CD14-positive monocyte (primary cell): ENCODE measurements at regions not wholly inside any gene's neighbourhood (a gene's known extent, or its start where the extent isn't known, plus 50 kb on each side); places are given as distances from the start of the nearest gene placed in this dataset.

Experiments used
- DNase-seq, 3 donors: peaks; one replicate each; pipeline ENCODE4 v3.0.0-alpha.2; 2011 to 2022
- H2AFZ ChIP-seq: 2 replicates; pipeline ENCODE4 v1.6.0; 2012; ENCODE audit warnings: mild to moderate bottlenecking, low read depth, low read length, inconsistent platforms; ENCODE audit not compliant: insufficient read depth, poor library complexity, severe bottlenecking
- H3K27ac ChIP-seq, 2 donors: 1 replicate in 1 of 2; 2 replicates in 1 of 2; pipeline ENCODE4 v1.5.1; 2012 to 2013; ENCODE audit warnings: low read length in 2 of 2, control low read depth in 1 of 2, inconsistent platforms in 1 of 2, low read depth in 1 of 2, mild to moderate bottlenecking in 1 of 2
- H3K27me3 ChIP-seq, 2 donors: one replicate each; pipeline versions ENCODE4 v1.6.0 to v1.6.1; 2011 to 2013; ENCODE audit warnings: low read length in 2 of 2; ENCODE audit not compliant: control insufficient read depth in 2 of 2, insufficient read depth in 2 of 2
- H3K36me3 ChIP-seq, 2 donors: replicated peaks in 1 of 2; 1 replicate in 1 of 2; 2 replicates in 1 of 2; pipeline versions ENCODE4 v1.5.1 to v1.6.1; 2012 to 2013; ENCODE audit warnings: low read length in 2 of 2, control low read depth in 1 of 2, inconsistent platforms in 1 of 2, mild to moderate bottlenecking in 1 of 2; ENCODE audit not compliant: insufficient read depth in 2 of 2, control insufficient read depth in 1 of 2
- H3K4me1 ChIP-seq, 2 donors: 1 replicate in 1 of 2; 2 replicates in 1 of 2; pipeline versions ENCODE4 v1.5.1 to v1.6.1; 2012 to 2013; ENCODE audit warnings: low read length in 2 of 2, control low read depth in 1 of 2, inconsistent platforms in 1 of 2, mild to moderate bottlenecking in 1 of 2, moderate library complexity in 1 of 2; ENCODE audit not compliant: insufficient read depth in 2 of 2, control insufficient read depth in 1 of 2
- H3K4me2 ChIP-seq: replicated peaks from 2 replicates; pipeline ENCODE3; 2012; ENCODE audit warnings: low read length, moderate library complexity, mild to moderate bottlenecking; ENCODE audit not compliant: poor library complexity, severe bottlenecking; ENCODE audit errors: extremely low read depth
- H3K4me3 ChIP-seq, 3 experiments: fragments of 200-600 bp in 1 of 3; sonication (generic) in 1 of 3; replicated peaks in 1 of 3; 1 replicate in 2 of 3; 2 replicates in 1 of 3; pipeline ENCODE4 v1.5.1; 2011 to 2013; ENCODE audit warnings: low read length in 3 of 3, mild to moderate bottlenecking in 3 of 3, control low read depth in 2 of 3, low read depth in 2 of 3, inconsistent platforms in 1 of 3, moderate library complexity in 1 of 3
- H3K79me2 ChIP-seq: 2 replicates; pipeline ENCODE4 v1.6.0; 2012; ENCODE audit warnings: mild to moderate bottlenecking, control low read depth, inconsistent platforms, low read length, moderate library complexity; ENCODE audit not compliant: insufficient read depth
- H3K9ac ChIP-seq: 2 replicates; pipeline ENCODE4 v1.6.0; 2017; ENCODE audit warnings: low read length, mild to moderate bottlenecking; ENCODE audit not compliant: insufficient read depth, poor library complexity, severe bottlenecking
- H3K9me3 ChIP-seq, 2 donors: replicated peaks in 1 of 2; 1 replicate in 1 of 2; 2 replicates in 1 of 2; pipeline versions ENCODE4 v1.5.1 to v1.6.1; 2012 to 2013; ENCODE audit warnings: low read length in 2 of 2, control low read depth in 1 of 2; ENCODE audit not compliant: control insufficient read depth in 1 of 2, insufficient read depth in 1 of 2
- H4K20me1 ChIP-seq: 2 replicates; pipeline ENCODE4 v1.6.0; 2012; ENCODE audit warnings: mild to moderate bottlenecking, low read length, control low read depth, moderate library complexity; ENCODE audit not compliant: insufficient read depth
- H3K27ac Mint-ChIP-seq, 7 donors: one replicate each; pipeline ENCODE4 v1.8.0; 2020; ENCODE audit warnings: mild to moderate bottlenecking in 7 of 7, mixed read lengths in 7 of 7, moderate library complexity in 6 of 7, inconsistent platforms in 2 of 7
- H3K27me3 Mint-ChIP-seq, 3 donors: one replicate each; pipeline ENCODE4 v1.8.0; 2021 to 2022; ENCODE audit warnings: low read depth in 3 of 3, mild to moderate bottlenecking in 3 of 3, mixed read lengths in 3 of 3, moderate library complexity in 3 of 3, inconsistent platforms in 1 of 3
- H3K36me3 Mint-ChIP-seq, 2 donors: one replicate each; pipeline ENCODE4 v1.8.0; 2020; ENCODE audit warnings: mixed read lengths in 2 of 2, inconsistent platforms in 1 of 2, mild to moderate bottlenecking in 1 of 2
- H3K4me1 Mint-ChIP-seq: one replicate; pipeline ENCODE4 v1.8.0; 2020; ENCODE audit warnings: mild to moderate bottlenecking, mixed read lengths
- H3K4me3 Mint-ChIP-seq, 2 donors: one replicate each; pipeline ENCODE4 v1.8.0; 2020; ENCODE audit warnings: mild to moderate bottlenecking in 2 of 2, mixed read lengths in 2 of 2, moderate library complexity in 1 of 2
- H3K9me3 Mint-ChIP-seq, 7 donors: one replicate each; pipeline ENCODE4 v1.8.0; 2020 to 2022; ENCODE audit warnings: mixed read lengths in 7 of 7, mild to moderate bottlenecking in 6 of 7, moderate library complexity in 6 of 7, inconsistent platforms in 2 of 7
- CTCF ChIP-seq: fragments of 200-600 bp; IDR thresholded peaks from one replicate; pipeline ENCODE4 v1.8.0; 2022; ENCODE audit warnings: antibody characterized with exemption, mild to moderate bottlenecking
- WGBS: methylation state at CpG from one replicate; pipeline ENCODE4 v1.1.5; 2013; ENCODE audit warnings: missing lambda C conversion rate; ENCODE audit not compliant: insufficient coverage; 5-methylcytosine and 5-hydroxymethylcytosine counted together
- intact Hi-C, 2 donors: fragments of 100-400 bp; cut with micrococcal nuclease; formaldehyde crosslinking; loops; one replicate each; pipeline versions ENCODE4 v1.15.0 to v1.15.1; 2023

- Histone ChIP-seq H3K79me2 (no peaks in the 10 kb centered on the region), H4K20me1 (no peaks in the 10 kb centered on the region), H3K27me3 (no peaks in the 10 kb centered on the region), H3K4me2 (peak overlapping the region; percentile 51), H3K27ac (peak overlapping the region; percentile 53 to 86), H3K4me1 (peaks cover 24 to 25% of the 10 kb centered on the region in 2 donors), H2AFZ (no peak overlapping the region), H3K9ac (peak overlapping the region; percentile 19), H3K4me3 (peak overlapping the region in 1 of 3 experiments; percentile 27), H3K9me3 (no peaks in the 10 kb centered on the region), H3K36me3 (no peaks in the 10 kb centered on the region)
- H3K36me3 Mint-ChIP-seq: peaks cover 0 to 3% of the 10 kb centered on the region in 2 donors
- peak overlapping the region; percentile 7 to 72 for H3K4me3 Mint-ChIP-seq
- H3K9me3 Mint-ChIP-seq: peaks cover 0 to 2% (median 0%) of the 10 kb centered on the region in 7 donors
- H3K27me3 Mint-ChIP-seq: peaks cover 0 to 6% (median 0%) of the 10 kb centered on the region in 3 donors
- intact Hi-C loops: no loop called here
- peaks cover 25% of the 10 kb centered on the region for H3K4me1 Mint-ChIP-seq
- H3K27ac Mint-ChIP-seq: peak overlapping the region; percentile 75 to 91 (median 85)
- 24% methylated on average over 11 of the region's 11 CpGs for WGBS
- no peak for TF ChIP-seq CTCF
- peak; percentile 82 to 93 (median 84) for DNase-seq
Measured at GRCh38 chr15:62658498-62658897, 384.0 kb upstream of the TPM1 start.

GRCh38 chr15:62663547-62663946, 379.0 kb upstream of the TPM1 start:
- H3K9ac ChIP-seq: no peak overlapping the region
- H3K4me2 ChIP-seq: no peak overlapping the region
- no peak overlapping the region for H3K27ac ChIP-seq
- no peaks in the 10 kb centered on the region for H4K20me1 ChIP-seq
- no peak overlapping the region for H3K27ac Mint-ChIP-seq
- H3K9me3 Mint-ChIP-seq: peaks cover 0 to 8% (median 0%) of the 10 kb centered on the region in 7 donors
- DNase-seq: no peak
- H3K4me1 ChIP-seq: peaks cover under 1 to 4% of the 10 kb centered on the region in 2 donors
- H3K79me2 ChIP-seq: no peaks in the 10 kb centered on the region
- peaks cover 5% of the 10 kb centered on the region for H3K4me1 Mint-ChIP-seq
- H3K27me3 ChIP-seq: no peaks in the 10 kb centered on the region
- H3K4me3 ChIP-seq: no peak overlapping the region
- H3K36me3 Mint-ChIP-seq: no peaks in the 10 kb centered on the region
- no peak for TF ChIP-seq CTCF
- H3K36me3 ChIP-seq: no peaks in the 10 kb centered on the region
- H3K27me3 Mint-ChIP-seq: peaks cover 0 to 3% (median 0%) of the 10 kb centered on the region in 3 donors
- intact Hi-C loops: no loop called here
- no peak overlapping the region for H2AFZ ChIP-seq
- no peak overlapping the region for H3K4me3 Mint-ChIP-seq
- no peaks in the 10 kb centered on the region for H3K9me3 ChIP-seq
